ENCODE measurements at regions not wholly inside any gene's neighbourhood (a gene's known extent, or its start where the extent isn't known, plus 50 kb on each side); places are given as distances from the start of the nearest gene placed in this dataset.

GRCh38 chr6:91340896-91341395, 754.1 kb upstream of the MAP3K7 start:
- Histone ChIP-seq H3K56ac (ENCODE audit: insufficient read length, low read depth, low read length) (no peak overlapping the region), H2AFZ (ENCODE audit: low read length) (no peak overlapping the region), H3K27me3 (ENCODE audit: insufficient read depth, low read length) (no peaks in the 10 kb centered on the region), H2BK20ac (ENCODE audit: low read depth, low read length, poor library complexity, severe bottlenecking) (no peak overlapping the region), H4K20me1 (ENCODE audit: control insufficient read depth, insufficient read depth, insufficient read length) (no peaks in the 10 kb centered on the region), H3K9me3 (ENCODE audit: control insufficient read depth, low read depth, low read length) (no peaks in the 10 kb centered on the region), H3K4me1 (ENCODE audit: insufficient read depth, low read length) (no peaks in the 10 kb centered on the region; the same call in 1 of the 2 replicates), H4K8ac (replicated peaks; ENCODE audit: insufficient read length, low read depth, low read length) (no peak overlapping the region), H3T11ph (ENCODE audit: low read length) (no peak overlapping the region), H3K27ac (ENCODE audit: insufficient read length, low read depth, low read length) (no peak overlapping the region), H2BK5ac (ENCODE audit: insufficient read length, low read length) (no peak overlapping the region), H3K4me2 (ENCODE audit: insufficient read depth, insufficient read length, low read length) (peak overlapping the region; percentile 23), H3K9ac (ENCODE audit: extremely low read depth, insufficient read length, low read length) (no peak overlapping the region), H2BK15ac (ENCODE audit: low read depth, low read length) (no peak overlapping the region), H2BK12ac (ENCODE audit: insufficient read length, low read depth, low read length) (no peak overlapping the region), H3K79me2 (ENCODE audit: insufficient read depth, low read length) (no peaks in the 10 kb centered on the region), H4K5ac (ENCODE audit: insufficient read length, low read depth, low read length) (no peak overlapping the region), H3K18ac (ENCODE audit: insufficient read length, low read depth, low read length) (no peak overlapping the region), H3K14ac (ENCODE audit: insufficient read depth, low read length) (no peak overlapping the region), H2BK120ac (ENCODE audit: low read depth, low read length, poor library complexity, severe bottlenecking) (no peak overlapping the region), H2AK5ac (ENCODE audit: insufficient read length, low read length) (no peak overlapping the region), H3K23ac (ENCODE audit: insufficient read length, low read depth, low read length) (no peak overlapping the region), H4K91ac (ENCODE audit: insufficient read length, low read depth, low read length) (no peak overlapping the region), H3K79me1 (ENCODE audit: insufficient read depth, low read depth, low read length, poor library complexity, severe bottlenecking) (no peaks in the 10 kb centered on the region), H3K23me2 (ENCODE audit: insufficient read length, low read depth, low read length, poor library complexity, severe bottlenecking) (no peaks in the 10 kb centered on the region), H3K4ac (ENCODE audit: low read depth, low read length) (no peak overlapping the region)
- no peak for TF ChIP-seq CTCF (conservative IDR thresholded peaks at IDR 0.05)
- peaks cover 11 to 14% of the 10 kb centered on the region in 2 experiments; a peak in 4 of 5 replicates for H3K9me3 Mint-ChIP-seq
- peaks cover 0 to 15% (median 6%) of the 10 kb centered on the region in 3 experiments; a peak in 3 of 7 replicates for H3K36me3 Mint-ChIP-seq (ENCODE audit: insufficient read depth in 1 of 3, low read depth in 3 of 3)
- WGBS (ENCODE audit: extremely low coverage, insufficient read length, low lambda C conversion rate), result no CpG with 5 or more reads among the region's 3 CpGs
- peak overlapping the region in 2 of 3 experiments; percentile 66 to 95; a peak in 4 of 7 replicates for H3K27ac Mint-ChIP-seq
- peak overlapping the region in 1 of 2 experiments; percentile 35; a peak in 3 of 5 replicates for H3K4me3 Mint-ChIP-seq
- H3K27me3 Mint-ChIP-seq (ENCODE audit: low read depth), result peaks cover 3% of the 10 kb centered on the region; the same call in 1 of the 2 replicates
- peaks cover 22 to 34% of the 10 kb centered on the region in 2 experiments for H3K4me1 Mint-ChIP-seq
- DNase-seq, result no peak

Measured in H9 (cell line).